ENCODE measurements at regions not wholly inside any gene's neighbourhood (a gene's known extent, or its start where the extent isn't known, plus 50 kb on each side); places are given as distances from the start of the nearest gene placed in this dataset.

- Histone ChIP-seq H3K4me1 (ENCODE audit: control insufficient read depth, extremely low read depth, insufficient read depth, low read length) (no peaks in the 10 kb centered on the region), H3K27me3 (ENCODE audit: control insufficient read depth in 2 of 2, insufficient read depth in 2 of 2, low read length in 2 of 2) (no peaks in the 10 kb centered on the region), H3K4me3 (replicated peaks in 1 of 3; ENCODE audit: insufficient read depth in 1 of 3, low read depth in 1 of 3, low read length in 3 of 3) (no peak overlapping the region), H3K9me1 (replicated peaks; ENCODE audit: control insufficient read depth, extremely low read depth, insufficient read depth, low read length) (no peaks in the 10 kb centered on the region), H3K79me2 (ENCODE audit: control insufficient read depth, insufficient read depth, low read length) (no peaks in the 10 kb centered on the region), H3K4me2 (ENCODE audit: insufficient read depth, low read length) (no peak overlapping the region), H3K27ac (ENCODE audit: insufficient read depth, low read depth, low read length) (no peak overlapping the region), H4K20me1 (replicated peaks; ENCODE audit: control insufficient read depth, extremely low read depth, insufficient read depth, low read length) (no peaks in the 10 kb centered on the region), H3K9ac (replicated peaks; ENCODE audit: extremely low read depth, insufficient read depth, low read length) (no peak overlapping the region), H3K9me3 (replicated peaks; ENCODE audit: control insufficient read depth, insufficient read depth, low read length) (no peaks in the 10 kb centered on the region), H3K36me3 (ENCODE audit: control insufficient read depth in 2 of 2, extremely low read depth in 1 of 2, insufficient read depth in 2 of 2, low read length in 2 of 2) (no peaks in the 10 kb centered on the region), H2AFZ (ENCODE audit: low read depth, low read length) (no peak overlapping the region)
- dilution Hi-C loops (cut with MboI; ENCODE audit: extremely low pct_ligation_motif_present, low sequenced_read_pairs), result no loop called here
- DNase-seq (ENCODE audit: low read depth, low spot score) (no peak), FAIRE-seq (no peak)
- no TSS peak for BruUV-seq (replicated peaks)
- intact Hi-C loops (cut with micrococcal nuclease), result no loop called here
- POLR2A ChIA-PET, result no interaction called here
- TF ChIP-seq MYC (IDR thresholded peaks at IDR 0.05; ENCODE audit: low read depth, low read length) (no peak), JUN (IDR thresholded peaks at IDR 0.05; ENCODE audit: borderline replicate concordance, insufficient read depth, insufficient read length, low read depth) (no peak)
- CTCF ChIA-PET, result interaction anchor here (1.2 to 1.4 kb wide), 2 partner anchors 75 to 127 kb away, joined by 3 to 4 read pairs; partner anchors contain the start of gene EDNRB
These were observed 75.5 kb upstream of the EDNRB start for GRCh38 chr13:77994166-77994565.

- Histone ChIP-seq H3K4me2 (ENCODE audit: insufficient read depth, low read length) (no peak overlapping the region), H3K4me3 (replicated peaks in 1 of 3; ENCODE audit: insufficient read depth in 1 of 3, low read depth in 1 of 3, low read length in 3 of 3) (no peak overlapping the region), H3K9ac (replicated peaks; ENCODE audit: extremely low read depth, insufficient read depth, low read length) (no peak overlapping the region), H3K9me1 (replicated peaks; ENCODE audit: control insufficient read depth, extremely low read depth, insufficient read depth, low read length) (no peaks in the 10 kb centered on the region), H3K27me3 (ENCODE audit: control insufficient read depth in 2 of 2, insufficient read depth in 2 of 2, low read length in 2 of 2) (no peaks in the 10 kb centered on the region), H3K4me1 (ENCODE audit: control insufficient read depth, extremely low read depth, insufficient read depth, low read length) (no peaks in the 10 kb centered on the region), H3K79me2 (ENCODE audit: control insufficient read depth, insufficient read depth, low read length) (no peaks in the 10 kb centered on the region), H3K36me3 (ENCODE audit: control insufficient read depth in 2 of 2, extremely low read depth in 1 of 2, insufficient read depth in 2 of 2, low read length in 2 of 2) (no peaks in the 10 kb centered on the region), H3K27ac (ENCODE audit: insufficient read depth, low read depth, low read length) (no peak overlapping the region), H2AFZ (ENCODE audit: low read depth, low read length) (no peak overlapping the region), H4K20me1 (replicated peaks; ENCODE audit: control insufficient read depth, extremely low read depth, insufficient read depth, low read length) (no peaks in the 10 kb centered on the region), H3K9me3 (replicated peaks; ENCODE audit: control insufficient read depth, insufficient read depth, low read length) (no peaks in the 10 kb centered on the region)
- TF ChIP-seq MYC (IDR thresholded peaks at IDR 0.05; ENCODE audit: low read depth, low read length), result no peak
- no peak for TF ChIP-seq POLR2AphosphoS5 (IDR thresholded peaks at IDR 0.05; ENCODE audit: insufficient read depth, low read depth, low read length)
- no peak for TF ChIP-seq FOS (IDR thresholded peaks at IDR 0.05; ENCODE audit: borderline replicate concordance, insufficient read depth, low read length)
- no peak for TF ChIP-seq POLR2A (IDR thresholded peaks at IDR 0.05; ENCODE audit: low read depth, low read length)
- TF ChIP-seq GATA2 (IDR thresholded peaks at IDR 0.05; ENCODE audit: insufficient read depth, insufficient read length, low read depth, low read length), result no peak
- intact Hi-C loops (cut with micrococcal nuclease), result no loop called here
- dilution Hi-C loops (cut with MboI; ENCODE audit: extremely low pct_ligation_motif_present, low sequenced_read_pairs), result no loop called here
- DNase-seq (ENCODE audit: low read depth, low spot score) (no peak), FAIRE-seq (no peak)
- no TSS peak for BruUV-seq (replicated peaks)
- POLR2A ChIA-PET, result no interaction called here
- CTCF ChIA-PET, result no interaction called here
These were observed 72.4 kb upstream of the EDNRB start for GRCh38 chr13:77991003-77991402.
